ENCODE measurements at regions not wholly inside any gene's neighbourhood (a gene's known extent, or its start where the extent isn't known, plus 50 kb on each side); places are given as distances from the start of the nearest gene placed in this dataset.

DNA sequence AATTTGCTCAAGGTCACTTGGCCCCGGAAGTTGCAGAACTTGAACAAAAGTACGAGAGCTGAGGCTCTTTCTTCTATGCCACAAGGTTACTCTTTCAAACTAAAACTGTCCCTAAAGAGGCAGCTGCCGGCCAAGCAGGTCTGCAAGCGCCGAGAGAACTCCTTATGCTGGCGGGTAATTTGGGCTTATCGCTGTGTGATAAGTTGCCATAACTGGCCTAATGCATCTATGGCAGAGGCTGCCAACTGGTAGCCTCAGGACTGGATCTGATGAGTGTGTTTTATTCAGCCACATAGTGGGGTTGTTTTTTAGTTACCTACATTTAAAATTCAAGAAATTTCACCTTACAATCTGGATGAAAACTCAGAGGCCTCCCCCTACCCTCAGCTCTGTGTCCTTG, 68.1 kb upstream of the SPOCK1 start:
- no peak for DNase-seq (ENCODE audit: low read depth)

GRCh38 chr5:137566780-137567179, 67.7 kb upstream of the SPOCK1 start:
- DNase-seq (ENCODE audit: low read depth), result no peak

- no peak for DNase-seq (ENCODE audit: low read depth)
Observed at GRCh38 chr5:137566118-137566541, 67.0 kb upstream of the SPOCK1 start.

DNA sequence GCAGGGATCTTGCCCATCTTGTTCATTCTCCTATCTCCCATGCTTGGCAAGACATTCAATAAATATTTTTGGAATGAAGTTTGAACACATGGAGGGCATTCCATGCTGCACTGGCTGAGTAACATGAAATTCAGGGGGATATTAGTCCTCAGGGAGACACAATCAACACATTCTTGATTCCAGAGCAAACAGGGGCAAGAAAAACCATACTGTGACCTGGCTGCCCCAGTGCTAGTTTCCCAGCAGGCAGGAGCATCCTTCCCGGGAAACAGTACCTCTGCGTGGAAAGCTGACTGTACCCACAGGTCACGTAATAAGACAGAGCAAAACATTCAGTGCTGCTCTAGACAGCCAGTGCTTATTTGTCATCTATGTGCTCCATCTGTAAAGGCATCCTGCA, 66.3 kb upstream of the SPOCK1 start:
- DNase-seq (ENCODE audit: low read depth), result no peak

DNA sequence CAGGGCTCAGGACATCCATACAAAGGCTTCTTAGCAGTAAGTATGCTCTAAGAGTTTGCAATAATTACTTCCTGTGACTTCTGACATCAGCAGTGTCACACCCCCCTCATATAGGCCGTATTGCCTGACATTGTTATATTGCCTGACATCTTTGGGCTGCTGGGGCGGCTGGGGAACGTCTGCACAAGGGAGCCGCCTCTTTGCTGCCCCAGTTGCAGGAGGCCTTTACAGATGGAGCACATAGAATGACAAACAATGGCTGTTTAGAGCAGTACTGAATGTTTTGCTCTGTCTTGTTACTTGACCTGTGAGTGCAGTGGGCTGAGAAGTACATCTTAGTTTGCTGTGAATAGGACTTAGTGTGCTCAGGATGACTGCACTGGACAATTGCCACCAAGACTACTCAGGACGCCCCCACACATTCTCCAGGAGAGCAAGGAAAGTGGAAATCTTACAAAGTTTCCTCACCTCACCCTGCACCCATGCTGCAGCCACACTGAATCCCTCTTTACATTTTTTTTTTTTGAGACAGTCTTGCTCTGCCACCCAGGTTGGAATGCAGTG, 65.4 kb upstream of the SPOCK1 start:
- DNase-seq (ENCODE audit: low read depth), result no peak

DNA sequence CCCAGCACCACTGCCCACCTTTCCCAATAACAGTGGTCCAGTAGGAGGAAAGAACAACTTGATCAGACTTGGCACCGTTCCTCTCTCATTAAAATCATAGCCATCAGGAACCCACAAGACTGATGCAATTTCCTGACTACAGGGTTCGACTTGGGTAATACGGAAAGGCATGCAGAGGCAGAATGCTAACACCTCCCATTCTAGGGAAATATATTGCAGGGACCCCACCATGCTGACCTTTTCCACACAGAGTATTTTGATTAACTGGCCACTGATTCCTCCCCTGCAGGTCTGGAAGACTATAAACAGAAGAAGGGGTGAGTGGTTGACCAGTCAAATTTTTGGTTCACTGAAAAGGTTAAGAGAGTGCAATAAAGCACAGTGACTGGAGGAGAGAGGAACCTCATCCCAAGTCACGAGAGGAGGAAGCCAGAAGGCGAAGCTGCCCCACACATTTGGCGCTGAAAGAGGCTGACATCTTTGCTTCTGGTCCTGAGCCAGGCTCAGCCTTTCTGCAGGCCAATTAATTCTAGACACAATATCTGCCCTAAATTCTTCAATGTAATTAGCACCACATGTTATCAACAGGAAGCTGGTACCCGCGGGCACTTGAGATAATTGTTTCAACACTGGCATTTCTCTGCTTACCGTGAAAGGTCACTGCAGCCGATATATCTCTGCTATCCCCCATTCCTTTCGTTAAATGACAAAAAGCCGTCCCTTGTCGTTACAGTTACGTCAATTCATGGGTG, 64.7 kb upstream of the SPOCK1 start:
- DNase-seq (ENCODE audit: low read depth), result peak; percentile 67

DNA sequence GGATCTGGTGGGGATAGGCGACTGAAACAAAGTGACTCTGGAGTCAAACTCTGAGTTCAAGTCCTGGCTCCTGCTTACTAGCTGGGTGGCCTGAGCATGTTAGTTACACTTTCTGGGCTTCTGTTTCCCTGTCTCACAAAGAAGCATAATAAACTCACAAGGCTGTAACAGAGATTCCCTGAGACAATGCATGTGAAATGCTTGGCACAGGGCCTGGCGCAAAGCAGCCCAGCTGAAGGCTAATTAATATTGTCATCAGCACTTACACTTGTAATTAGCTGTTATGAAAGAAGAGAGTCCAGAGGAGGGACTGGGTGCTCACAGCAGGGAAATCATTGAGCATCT, 64.1 kb upstream of the SPOCK1 start:
- no peak for DNase-seq (ENCODE audit: low read depth)

DNA sequence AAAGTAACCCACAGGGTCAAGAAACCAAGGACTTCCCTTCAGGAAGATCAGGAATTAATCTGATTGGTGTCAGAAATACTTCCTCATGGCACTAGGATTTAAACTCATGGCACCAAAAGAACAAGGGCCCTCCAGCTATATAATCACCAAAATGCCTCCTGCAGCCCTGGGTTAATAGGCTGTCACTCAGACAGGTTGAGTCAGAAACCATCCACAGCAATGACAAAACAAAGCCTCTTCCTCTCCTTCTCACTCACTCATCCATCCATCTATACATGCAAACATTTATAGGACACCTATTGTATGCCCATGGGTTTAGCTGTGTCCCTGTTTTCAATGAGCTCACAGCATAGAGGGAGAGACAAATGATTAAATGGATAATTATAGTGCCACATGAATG, 62.5 kb upstream of the SPOCK1 start:
- DNase-seq (ENCODE audit: low read depth), result no peak

DNA sequence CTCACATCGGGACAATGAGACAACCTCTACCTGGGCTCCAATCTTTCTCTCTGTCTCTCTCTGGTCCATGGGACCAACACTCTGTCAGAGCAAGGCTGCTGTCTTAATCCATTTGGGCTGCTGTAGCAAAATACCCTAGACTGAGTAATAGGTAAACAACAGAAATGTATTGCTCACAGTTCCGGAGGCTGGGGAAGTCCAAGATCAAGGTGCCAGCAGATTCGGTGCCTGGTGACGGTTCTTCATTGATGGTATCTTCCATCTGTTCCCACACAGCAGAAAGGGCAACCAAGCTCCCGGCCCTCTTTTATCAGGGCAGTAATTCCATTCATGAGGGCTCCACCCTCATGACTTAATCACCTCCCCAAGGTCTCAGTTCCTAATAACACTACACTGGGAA, 61.3 kb upstream of the SPOCK1 start:
- no peak for DNase-seq (ENCODE audit: low read depth)
